ENCODE measurements at regions not wholly inside any gene's neighbourhood (a gene's known extent, or its start where the extent isn't known, plus 50 kb on each side); places are given as distances from the start of the nearest gene placed in this dataset.
A peak's percentile ranks its signal among the peaks of the same experiment; 100 is the strongest.

DNA sequence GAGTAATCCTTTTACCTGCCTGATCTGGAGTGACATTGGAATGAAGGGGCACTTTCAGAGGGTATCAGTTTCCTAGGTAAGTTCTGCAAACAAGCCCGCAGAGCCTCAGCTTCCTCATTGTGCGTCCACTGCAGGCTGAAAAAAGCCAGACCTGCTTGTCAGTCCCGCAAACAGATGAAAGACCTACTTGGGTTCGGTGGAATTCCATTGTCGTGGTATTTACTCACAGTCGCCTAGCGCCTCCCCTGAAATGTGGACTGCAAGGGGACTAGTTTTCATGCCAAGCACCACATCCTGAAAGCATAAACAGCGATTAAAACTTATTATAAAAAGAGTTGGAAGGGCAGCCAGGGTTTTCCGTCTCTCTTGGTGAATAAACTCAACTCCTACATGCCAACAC lies 121.5 kb downstream of the PAX1 start:
- TF ChIP-seq PAX5 (IDR thresholded peaks at IDR 0.05; ENCODE audit: insufficient read depth, low read length, severe bottlenecking) (no peak), POLR2A (IDR thresholded peaks at IDR 0.05; ENCODE audit: low read depth, low read length) (no peak), TAF1 (IDR thresholded peaks at IDR 0.05; ENCODE audit: low read depth, low read length) (no peak), SPI1 (IDR thresholded peaks at IDR 0.05; ENCODE audit: low read depth, low read length) (no peak), POLR2AphosphoS5 (IDR thresholded peaks at IDR 0.05; ENCODE audit: low read depth, low read length) (no peak), POU2F2 (IDR thresholded peaks at IDR 0.05; ENCODE audit: low read depth, low read length) (no peak)
- DNase-seq (ENCODE audit: insufficient read length, low spot score) (no peak), FAIRE-seq (no peak)

DNA sequence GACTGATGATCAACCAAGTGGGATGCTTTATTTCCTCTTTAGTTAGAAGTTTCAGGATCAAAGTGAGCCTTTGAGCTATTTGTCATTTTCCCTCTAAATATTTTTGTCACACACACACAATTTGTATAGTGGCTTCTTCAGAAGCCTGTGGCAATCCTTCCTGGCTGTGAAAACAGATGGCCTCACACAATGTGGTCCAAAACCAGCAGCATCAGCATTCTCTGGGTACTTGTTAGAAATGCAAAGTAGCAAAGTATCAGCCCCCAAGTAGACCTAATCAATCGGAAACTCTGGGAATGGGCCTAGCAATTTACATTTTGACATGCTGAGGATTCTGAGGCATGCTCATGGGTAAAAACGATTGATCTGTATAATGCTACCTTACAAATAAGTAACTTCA lies 115.9 kb downstream of the PAX1 start:
- DNase-seq (ENCODE audit: insufficient read length, low spot score), result no peak
- FAIRE-seq, result no peak
- no peak for TF ChIP-seq PAX5 (IDR thresholded peaks at IDR 0.05; ENCODE audit: insufficient read depth, low read length, severe bottlenecking)
- TF ChIP-seq SPI1 (IDR thresholded peaks at IDR 0.05; ENCODE audit: low read depth, low read length), result no peak
- no peak for TF ChIP-seq POLR2AphosphoS5 (IDR thresholded peaks at IDR 0.05; ENCODE audit: low read depth, low read length)
- no peak for TF ChIP-seq POU2F2 (IDR thresholded peaks at IDR 0.05; ENCODE audit: low read depth, low read length)
- no peak for TF ChIP-seq POLR2A (IDR thresholded peaks at IDR 0.05; ENCODE audit: low read depth, low read length)
- no peak for TF ChIP-seq TAF1 (IDR thresholded peaks at IDR 0.05; ENCODE audit: low read depth, low read length)

DNA sequence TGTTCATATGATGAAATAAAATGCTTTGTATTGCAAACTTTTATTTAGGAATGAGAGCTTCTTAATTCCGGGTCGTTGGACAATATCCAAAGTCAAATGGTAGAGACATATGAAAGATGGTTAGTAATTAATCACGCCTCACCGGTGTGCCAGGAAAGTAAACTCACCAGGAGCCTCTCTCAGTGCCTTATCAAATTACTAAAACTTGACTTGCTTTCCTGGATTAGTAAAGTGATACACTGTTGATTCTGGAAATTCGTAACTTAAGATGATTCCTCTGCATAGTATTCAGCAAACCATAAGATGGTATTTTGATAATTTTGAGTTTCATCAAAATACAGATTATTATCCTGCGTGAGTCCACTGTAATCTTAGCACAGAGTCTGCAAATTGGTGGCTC lies 115.2 kb downstream of the PAX1 start:
- no peak for DNase-seq (ENCODE audit: insufficient read length, low spot score)
- TF ChIP-seq PAX5 (IDR thresholded peaks at IDR 0.05; ENCODE audit: insufficient read depth, low read length, severe bottlenecking) (no peak), POU2F2 (IDR thresholded peaks at IDR 0.05; ENCODE audit: low read depth, low read length) (no peak), POLR2A (IDR thresholded peaks at IDR 0.05; ENCODE audit: low read depth, low read length) (no peak), POLR2AphosphoS5 (IDR thresholded peaks at IDR 0.05; ENCODE audit: low read depth, low read length) (no peak), SPI1 (IDR thresholded peaks at IDR 0.05; ENCODE audit: low read depth, low read length) (no peak)
- no peak for FAIRE-seq

DNA sequence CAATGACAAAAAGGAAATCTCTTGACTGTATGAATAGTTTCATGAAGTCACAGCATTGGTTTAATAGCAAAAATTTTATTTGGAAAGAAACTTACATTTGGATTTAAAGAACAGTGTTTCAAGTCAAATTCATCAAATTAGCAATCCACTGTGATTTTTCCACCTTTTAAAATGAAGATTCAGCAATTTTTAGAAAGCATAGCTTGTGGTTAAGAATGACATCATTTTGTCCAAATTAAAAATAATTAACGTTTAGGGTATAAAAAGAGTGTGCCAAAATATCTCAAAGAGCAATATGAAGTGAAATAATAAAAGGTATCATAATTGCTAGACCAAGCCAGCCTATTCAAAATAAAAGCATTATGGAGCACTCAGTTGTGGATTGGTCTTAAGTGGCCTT lies 114.6 kb downstream of the PAX1 start:
- no peak for FAIRE-seq
- no peak for DNase-seq (ENCODE audit: insufficient read length, low spot score)
- no peak for TF ChIP-seq POLR2AphosphoS5 (IDR thresholded peaks at IDR 0.05; ENCODE audit: low read depth, low read length)
- no peak for TF ChIP-seq POU2F2 (IDR thresholded peaks at IDR 0.05; ENCODE audit: low read depth, low read length)
- no peak for TF ChIP-seq POLR2A (IDR thresholded peaks at IDR 0.05; ENCODE audit: low read depth, low read length)
- TF ChIP-seq PAX5 (IDR thresholded peaks at IDR 0.05; ENCODE audit: insufficient read depth, low read length, severe bottlenecking), result no peak
- TF ChIP-seq SPI1 (IDR thresholded peaks at IDR 0.05; ENCODE audit: low read depth, low read length), result no peak
- TF ChIP-seq TAF1 (IDR thresholded peaks at IDR 0.05; ENCODE audit: low read depth, low read length), result no peak

DNA sequence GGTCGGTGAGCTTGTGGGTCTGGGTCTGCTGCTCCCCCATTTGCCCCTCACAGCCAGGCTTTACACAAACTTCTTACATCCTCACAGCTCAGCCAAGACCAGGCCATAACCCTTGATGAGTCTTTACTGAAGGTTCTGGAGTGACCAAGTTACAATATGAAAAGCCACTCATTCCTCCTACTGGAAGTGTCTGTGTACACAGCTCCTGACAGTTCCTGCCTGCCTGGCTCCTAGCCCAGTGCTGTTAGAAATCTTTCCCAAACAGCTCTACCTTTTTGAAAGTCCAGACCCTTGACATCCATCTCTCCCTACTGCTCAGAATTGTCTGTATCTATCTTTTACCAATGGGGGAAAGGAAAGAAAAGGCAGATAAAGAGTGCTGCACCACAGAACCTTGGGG lies 106.9 kb downstream of the PAX1 start:
- no peak for FAIRE-seq
- DNase-seq (ENCODE audit: insufficient read length, low spot score), result no peak
- no peak for TF ChIP-seq POU2F2 (IDR thresholded peaks at IDR 0.05; ENCODE audit: low read depth, low read length)
- TF ChIP-seq SPI1 (IDR thresholded peaks at IDR 0.05; ENCODE audit: low read depth, low read length), result no peak
- TF ChIP-seq POLR2A (IDR thresholded peaks at IDR 0.05; ENCODE audit: low read depth, low read length), result no peak
- TF ChIP-seq TAF1 (IDR thresholded peaks at IDR 0.05; ENCODE audit: low read depth, low read length), result no peak
- no peak for TF ChIP-seq POLR2AphosphoS5 (IDR thresholded peaks at IDR 0.05; ENCODE audit: low read depth, low read length)
- no peak for TF ChIP-seq PAX5 (IDR thresholded peaks at IDR 0.05; ENCODE audit: insufficient read depth, low read length, severe bottlenecking)

DNA sequence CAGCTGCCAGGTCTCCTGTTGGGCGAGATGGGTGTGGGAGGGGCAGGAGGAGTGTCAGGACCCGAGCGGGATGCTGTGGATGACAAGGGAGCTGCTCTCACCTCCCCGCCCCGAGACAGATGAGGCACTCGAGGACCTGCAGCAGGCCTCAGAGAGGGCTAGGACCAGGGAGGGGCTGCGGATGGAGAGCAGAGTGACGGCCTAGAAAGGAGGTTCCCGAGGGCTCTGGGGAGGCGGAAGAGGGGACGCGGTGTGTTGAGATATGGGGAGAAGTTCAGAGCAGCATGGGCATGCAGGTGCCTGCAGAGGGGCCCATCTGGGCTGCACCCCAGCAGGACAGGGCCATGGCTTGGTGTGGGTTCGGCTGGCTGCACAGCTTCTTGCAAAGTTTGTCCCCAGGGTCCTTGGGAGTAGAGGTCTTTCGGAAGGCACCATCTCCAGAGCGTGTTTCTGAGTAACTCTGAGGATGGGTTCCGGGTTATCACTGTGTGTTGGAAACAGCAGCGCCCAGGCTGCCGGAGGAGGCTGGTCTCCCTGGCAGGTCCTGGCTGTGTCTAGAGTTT lies 104.6 kb downstream of the PAX1 start:
- TF ChIP-seq POU2F2 (IDR thresholded peaks at IDR 0.05; ENCODE audit: low read depth, low read length) (no peak), PAX5 (IDR thresholded peaks at IDR 0.05; ENCODE audit: insufficient read depth, low read length, severe bottlenecking) (no peak), TAF1 (IDR thresholded peaks at IDR 0.05; ENCODE audit: low read depth, low read length) (no peak), POLR2AphosphoS5 (IDR thresholded peaks at IDR 0.05; ENCODE audit: low read depth, low read length) (no peak), POLR2A (IDR thresholded peaks at IDR 0.05; ENCODE audit: low read depth, low read length) (no peak), SPI1 (IDR thresholded peaks at IDR 0.05; ENCODE audit: low read depth, low read length) (no peak)
- FAIRE-seq (no peak), DNase-seq (ENCODE audit: insufficient read length, low spot score) (no peak)

DNA sequence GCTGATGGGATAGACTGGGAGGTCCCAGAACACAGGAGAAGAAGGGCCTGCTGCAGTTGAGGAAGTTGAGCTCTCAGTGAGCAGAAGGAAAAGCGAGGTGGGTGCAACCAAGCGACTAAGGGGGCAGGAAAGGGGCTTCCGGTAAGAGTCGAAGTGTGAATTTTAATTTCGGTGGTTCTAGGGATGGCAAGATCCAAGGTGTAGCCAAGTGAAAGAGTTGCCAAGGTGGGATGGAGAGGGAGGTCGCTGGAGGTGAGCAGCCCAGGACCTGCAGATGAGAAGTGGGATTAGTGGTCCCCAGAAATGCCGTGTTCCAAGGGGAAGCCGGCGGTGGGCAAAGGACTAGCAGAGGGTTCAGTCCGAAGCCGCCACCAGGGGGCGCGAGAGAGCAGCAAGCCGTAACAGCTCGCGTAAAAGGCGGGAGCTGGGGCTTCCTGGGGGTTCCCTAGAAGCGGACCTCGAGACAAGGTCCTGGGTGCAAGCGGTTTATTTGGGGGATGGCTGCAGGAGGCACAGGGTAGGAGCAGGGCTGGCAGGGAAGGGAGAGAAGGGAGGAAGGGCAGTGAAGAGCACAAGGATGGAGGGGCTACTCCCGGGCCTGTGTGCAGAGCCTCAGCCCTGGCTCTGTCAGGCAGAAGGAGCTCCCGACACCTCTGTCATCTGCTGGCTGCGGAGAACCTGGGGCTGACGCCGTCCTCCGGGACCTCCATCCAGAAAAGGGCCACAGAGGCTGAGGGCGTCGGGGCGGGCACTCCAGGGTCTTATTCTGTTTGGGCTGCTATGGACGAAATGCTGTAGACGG lies 103.6 kb downstream of the PAX1 start:
- FAIRE-seq (no peak), DNase-seq (ENCODE audit: insufficient read length, low spot score) (peak; percentile 56)
- TF ChIP-seq PAX5 (IDR thresholded peaks at IDR 0.05; ENCODE audit: insufficient read depth, low read length, severe bottlenecking) (no peak), POLR2A (IDR thresholded peaks at IDR 0.05; ENCODE audit: low read depth, low read length) (no peak), TAF1 (IDR thresholded peaks at IDR 0.05; ENCODE audit: low read depth, low read length) (no peak), POU2F2 (IDR thresholded peaks at IDR 0.05; ENCODE audit: low read depth, low read length) (no peak), SPI1 (IDR thresholded peaks at IDR 0.05; ENCODE audit: low read depth, low read length) (no peak), POLR2AphosphoS5 (IDR thresholded peaks at IDR 0.05; ENCODE audit: low read depth, low read length) (no peak)

DNA sequence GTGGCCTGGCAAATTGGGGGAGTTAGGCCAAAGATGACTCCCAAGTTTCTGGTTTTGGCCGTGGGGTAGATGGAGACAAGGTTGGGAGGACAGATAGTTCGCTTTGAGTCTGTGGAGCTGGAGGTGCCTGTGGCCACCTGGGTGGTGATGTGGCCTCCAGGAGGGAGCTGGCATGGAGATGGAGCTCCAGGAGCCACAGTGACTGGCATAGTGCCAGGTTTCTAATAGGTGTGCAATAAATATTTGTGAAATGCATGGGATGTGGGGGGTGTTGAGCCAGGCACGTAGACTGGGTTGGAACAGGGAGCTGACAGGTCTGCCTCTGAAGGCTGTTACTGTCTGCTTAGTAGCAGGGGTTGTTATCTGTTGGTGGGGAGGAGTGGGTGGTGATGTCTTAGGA lies 102.7 kb downstream of the PAX1 start:
- no peak for FAIRE-seq
- TF ChIP-seq POU2F2 (IDR thresholded peaks at IDR 0.05; ENCODE audit: low read depth, low read length), result no peak
- TF ChIP-seq POLR2AphosphoS5 (IDR thresholded peaks at IDR 0.05; ENCODE audit: low read depth, low read length), result no peak
- no peak for TF ChIP-seq POLR2A (IDR thresholded peaks at IDR 0.05; ENCODE audit: low read depth, low read length)
- no peak for TF ChIP-seq SPI1 (IDR thresholded peaks at IDR 0.05; ENCODE audit: low read depth, low read length)
- no peak for TF ChIP-seq PAX5 (IDR thresholded peaks at IDR 0.05; ENCODE audit: insufficient read depth, low read length, severe bottlenecking)
- no peak for TF ChIP-seq TAF1 (IDR thresholded peaks at IDR 0.05; ENCODE audit: low read depth, low read length)
- DNase-seq (ENCODE audit: insufficient read length, low spot score), result no peak

DNA sequence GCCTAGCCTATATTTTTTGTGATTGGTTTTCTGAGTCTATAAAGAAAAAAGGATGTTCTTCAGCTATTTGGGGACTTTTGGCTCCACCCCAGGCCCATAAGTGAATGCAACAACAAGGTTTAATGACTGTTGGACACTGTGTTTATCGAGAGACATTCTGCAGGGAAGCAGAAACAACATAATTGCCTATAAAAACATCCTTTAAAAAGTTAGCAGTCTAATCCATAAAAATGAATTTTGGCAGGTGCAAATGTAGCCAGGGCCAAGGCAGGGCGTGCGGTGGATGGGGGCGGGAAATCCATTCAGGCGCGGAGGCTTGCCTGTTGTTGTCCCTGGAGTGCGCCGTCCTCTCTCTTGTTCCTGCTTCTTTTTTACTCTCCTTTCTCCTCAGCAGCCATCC lies 99.3 kb downstream of the PAX1 start:
- DNase-seq (ENCODE audit: insufficient read length, low spot score), result no peak
- TF ChIP-seq POLR2A (IDR thresholded peaks at IDR 0.05; ENCODE audit: low read depth, low read length) (no peak), SPI1 (IDR thresholded peaks at IDR 0.05; ENCODE audit: low read depth, low read length) (no peak), PAX5 (IDR thresholded peaks at IDR 0.05; ENCODE audit: insufficient read depth, low read length, severe bottlenecking) (no peak), TAF1 (IDR thresholded peaks at IDR 0.05; ENCODE audit: low read depth, low read length) (no peak), POLR2AphosphoS5 (IDR thresholded peaks at IDR 0.05; ENCODE audit: low read depth, low read length) (no peak), POU2F2 (IDR thresholded peaks at IDR 0.05; ENCODE audit: low read depth, low read length) (no peak)
- no peak for FAIRE-seq
